Neural cell (in vitro differentiated cells): ENCODE measurements at regions not wholly inside any gene's neighbourhood (a gene's known extent, or its start where the extent isn't known, plus 50 kb on each side); places are given as distances from the start of the nearest gene placed in this dataset.

Experiments used
- H2AFZ ChIP-seq: fragments of 200-600, 300-800 bp; sonication (generic), shearing (Covaris generic); 2 replicates; pipeline ENCODE4 v1.6.0; 2014; ENCODE audit warnings: low read depth, mild to moderate bottlenecking, antibody characterized with exemption, low read length, moderate library complexity
- H3F3A ChIP-seq: fragments of 200-600 bp; shearing (Covaris generic); 2 replicates; pipeline ENCODE4 v1.6.1; 2016; ENCODE audit warnings: mild to moderate bottlenecking, moderate library complexity, mixed read lengths, antibody characterized with exemption, low read length; ENCODE audit not compliant: insufficient read depth, poor library complexity, severe bottlenecking
- H3K27ac ChIP-seq: fragments of 200-600, 300-800 bp; sonication (generic), shearing (Covaris generic); 2 replicates; pipeline ENCODE4 v1.5.1; 2014; ENCODE audit warnings: mild to moderate bottlenecking, low read length, moderate library complexity
- H3K27me3 ChIP-seq: fragments of 300-800, 200-600 bp; sonication (generic), shearing (Covaris generic); 2 replicates; pipeline ENCODE4 v1.6.0; 2014; ENCODE audit warnings: mild to moderate bottlenecking, low read depth, low read length, moderate library complexity; ENCODE audit not compliant: insufficient read depth
- H3K36me3 ChIP-seq: fragments of 300-800, 200-600 bp; sonication (generic), shearing (Covaris generic); 2 replicates; pipeline ENCODE4 v1.5.1; 2014; ENCODE audit warnings: mild to moderate bottlenecking, antibody characterized with exemption, low read length, moderate library complexity; ENCODE audit not compliant: insufficient read depth
- H3K4me2 ChIP-seq: fragments of 300-800, 200-600 bp; sonication (generic), shearing (Covaris generic); 2 replicates; pipeline ENCODE4 v1.6.0; 2014; ENCODE audit warnings: mild to moderate bottlenecking, low read length
- H3K4me3 ChIP-seq: fragments of 300-800, 200-600 bp; sonication (generic), shearing (Covaris generic); 2 replicates; pipeline ENCODE4 v1.5.1; 2014; ENCODE audit warnings: mild to moderate bottlenecking, low read length, moderate library complexity
- H3K79me2 ChIP-seq: fragments of 200-600 bp; shearing (Covaris generic); replicated peaks from 2 replicates; pipeline ENCODE4 v1.6.0; 2014; ENCODE audit warnings: mild to moderate bottlenecking, low read length, moderate library complexity; ENCODE audit not compliant: insufficient read depth
- H3K9ac ChIP-seq: fragments of 300-800, 200-600 bp; sonication (generic), shearing (Covaris generic); 2 replicates; pipeline ENCODE4 v1.6.1; 2016; ENCODE audit warnings: mild to moderate bottlenecking, low read length, mixed read lengths
- H3K9me2 ChIP-seq: fragments of 200-600 bp; shearing (Covaris generic); 2 replicates; pipeline ENCODE4 v1.6.1; 2016; ENCODE audit warnings: mild to moderate bottlenecking, low read length, mixed read lengths; ENCODE audit not compliant: insufficient read depth
- H3K9me3 ChIP-seq: fragments of 200-600, 300-800 bp; sonication (generic), shearing (Covaris generic); 2 replicates; pipeline ENCODE4 v1.6.1; 2016; ENCODE audit warnings: mild to moderate bottlenecking, mixed run types, low read length, moderate library complexity, mixed read lengths
- H4K20me1 ChIP-seq: fragments of 200-600 bp; shearing (Covaris generic); 2 replicates; pipeline ENCODE4 v1.6.1; 2016; ENCODE audit warnings: mild to moderate bottlenecking, mixed run types; ENCODE audit not compliant: insufficient read depth
- EP300 ChIP-seq: fragments of 450-650 bp; conservative IDR thresholded peaks from 2 replicates; pipeline ENCODE4 v1.6.1; 2014; ENCODE audit warnings: antibody characterized with exemption, mild to moderate bottlenecking, moderate library complexity; ENCODE audit not compliant: poor library complexity, severe bottlenecking
- EZH2 ChIP-seq: fragments of 200-600, 300-800 bp; shearing (Covaris generic), sonication (generic); IDR thresholded peaks from 2 replicates; pipeline ENCODE4 v1.6.1; 2014; ENCODE audit warnings: antibody characterized with exemption, low read length, borderline replicate concordance, mild to moderate bottlenecking; ENCODE audit not compliant: insufficient read depth, poor library complexity, severe bottlenecking
- MXI1 ChIP-seq: fragments of 450-650 bp; conservative IDR thresholded peaks from 2 replicates; pipeline ENCODE4 v1.6.1; 2014; ENCODE audit warnings: antibody characterized with exemption, mild to moderate bottlenecking; ENCODE audit not compliant: poor library complexity, severe bottlenecking
- POLR2AphosphoS5 ChIP-seq: IDR thresholded peaks from 2 replicates; pipeline ENCODE4 v1.6.1; 2012
- RAD21 ChIP-seq: fragments of 450-650 bp; conservative IDR thresholded peaks from 2 replicates; pipeline ENCODE4 v1.6.1; 2014; ENCODE audit warnings: antibody characterized with exemption, mild to moderate bottlenecking, moderate library complexity
- SMC3 ChIP-seq: fragments of 450-650 bp; conservative IDR thresholded peaks from 2 replicates; pipeline ENCODE4 v1.6.1; 2014; ENCODE audit warnings: antibody characterized with exemption, mild to moderate bottlenecking, moderate library complexity; ENCODE audit not compliant: poor library complexity
- TAF1 ChIP-seq: IDR thresholded peaks from 2 replicates; pipeline ENCODE4 v1.6.1; 2012; ENCODE audit warnings: low read depth
- TF ChIP-seq, protein P1 (sequence below): IDR thresholded peaks from 2 replicates; pipeline ENCODE4 v1.6.1; 2012; ENCODE audit warnings: borderline replicate concordance
- TF ChIP-seq, protein P2 (sequence below): fragments of 450-650 bp; IDR thresholded peaks from 2 replicates; pipeline ENCODE4 v1.5.1; 2014; ENCODE audit warnings: antibody characterized with exemption, mild to moderate bottlenecking, moderate library complexity; ENCODE audit not compliant: poor library complexity, severe bottlenecking

DNA sequence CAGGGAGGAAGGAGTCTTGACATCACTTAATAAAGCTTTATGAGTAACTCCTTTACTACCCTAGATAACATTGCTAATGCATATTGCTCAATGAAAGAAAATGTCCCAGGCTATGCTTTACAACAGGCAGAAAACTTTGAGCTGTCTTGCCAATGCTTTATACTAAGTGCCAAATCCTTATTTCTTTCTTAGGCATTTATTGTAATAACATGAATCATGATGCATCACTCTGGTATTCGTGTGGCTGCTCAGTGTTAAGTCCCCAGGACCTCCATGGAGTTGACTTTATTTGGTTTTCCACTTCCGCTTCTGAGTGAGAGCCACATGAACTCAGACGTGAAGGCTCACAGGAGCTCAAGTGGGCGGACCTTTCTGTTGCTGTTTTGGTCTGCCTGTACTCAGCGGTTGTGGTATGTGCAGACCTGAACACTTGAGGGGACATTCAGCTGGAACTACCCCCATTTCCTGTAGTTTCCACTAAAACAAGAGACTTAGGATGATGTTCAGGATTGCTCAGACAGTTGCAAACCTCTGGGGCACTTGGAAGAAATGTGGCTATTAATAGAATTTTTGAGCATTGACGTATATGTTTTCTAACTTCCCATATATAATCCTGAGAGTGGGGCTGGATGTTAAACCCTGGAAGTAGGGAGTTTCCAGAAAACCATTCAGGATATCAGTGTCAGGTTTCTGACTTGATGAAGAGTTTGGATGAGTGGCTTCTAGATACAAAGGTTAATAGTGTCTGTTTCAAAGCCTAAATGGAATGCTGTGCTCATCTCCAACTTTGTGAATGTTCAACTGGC is 258.6 kb downstream of the MSRB3 start:
- Histone ChIP-seq H3K79me2 (no peaks in the 10 kb centered on the region), H3K27me3 (no peaks in the 10 kb centered on the region), H3K9me3 (no peaks in the 10 kb centered on the region), H3F3A (no peaks in the 10 kb centered on the region), H3K27ac (no peak overlapping the region), H2AFZ (no peak overlapping the region), H3K4me3 (no peak overlapping the region), H3K4me2 (no peak overlapping the region), H3K9me2 (no peaks in the 10 kb centered on the region), H4K20me1 (no peaks in the 10 kb centered on the region), H3K36me3 (no peaks in the 10 kb centered on the region), H3K9ac (no peak overlapping the region)
- no peak for TF ChIP-seq EP300
- TF ChIP-seq, protein P1, sequence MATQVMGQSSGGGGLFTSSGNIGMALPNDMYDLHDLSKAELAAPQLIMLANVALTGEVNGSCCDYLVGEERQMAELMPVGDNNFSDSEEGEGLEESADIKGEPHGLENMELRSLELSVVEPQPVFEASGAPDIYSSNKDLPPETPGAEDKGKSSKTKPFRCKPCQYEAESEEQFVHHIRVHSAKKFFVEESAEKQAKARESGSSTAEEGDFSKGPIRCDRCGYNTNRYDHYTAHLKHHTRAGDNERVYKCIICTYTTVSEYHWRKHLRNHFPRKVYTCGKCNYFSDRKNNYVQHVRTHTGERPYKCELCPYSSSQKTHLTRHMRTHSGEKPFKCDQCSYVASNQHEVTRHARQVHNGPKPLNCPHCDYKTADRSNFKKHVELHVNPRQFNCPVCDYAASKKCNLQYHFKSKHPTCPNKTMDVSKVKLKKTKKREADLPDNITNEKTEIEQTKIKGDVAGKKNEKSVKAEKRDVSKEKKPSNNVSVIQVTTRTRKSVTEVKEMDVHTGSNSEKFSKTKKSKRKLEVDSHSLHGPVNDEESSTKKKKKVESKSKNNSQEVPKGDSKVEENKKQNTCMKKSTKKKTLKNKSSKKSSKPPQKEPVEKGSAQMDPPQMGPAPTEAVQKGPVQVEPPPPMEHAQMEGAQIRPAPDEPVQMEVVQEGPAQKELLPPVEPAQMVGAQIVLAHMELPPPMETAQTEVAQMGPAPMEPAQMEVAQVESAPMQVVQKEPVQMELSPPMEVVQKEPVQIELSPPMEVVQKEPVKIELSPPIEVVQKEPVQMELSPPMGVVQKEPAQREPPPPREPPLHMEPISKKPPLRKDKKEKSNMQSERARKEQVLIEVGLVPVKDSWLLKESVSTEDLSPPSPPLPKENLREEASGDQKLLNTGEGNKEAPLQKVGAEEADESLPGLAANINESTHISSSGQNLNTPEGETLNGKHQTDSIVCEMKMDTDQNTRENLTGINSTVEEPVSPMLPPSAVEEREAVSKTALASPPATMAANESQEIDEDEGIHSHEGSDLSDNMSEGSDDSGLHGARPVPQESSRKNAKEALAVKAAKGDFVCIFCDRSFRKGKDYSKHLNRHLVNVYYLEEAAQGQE: no peak
- TF ChIP-seq POLR2AphosphoS5: no peak
- TF ChIP-seq EZH2: no peak
- TF ChIP-seq TAF1: no peak
- TF ChIP-seq SMC3: no peak
- TF ChIP-seq MXI1: no peak
- TF ChIP-seq RAD21: no peak
- TF ChIP-seq, protein P2, sequence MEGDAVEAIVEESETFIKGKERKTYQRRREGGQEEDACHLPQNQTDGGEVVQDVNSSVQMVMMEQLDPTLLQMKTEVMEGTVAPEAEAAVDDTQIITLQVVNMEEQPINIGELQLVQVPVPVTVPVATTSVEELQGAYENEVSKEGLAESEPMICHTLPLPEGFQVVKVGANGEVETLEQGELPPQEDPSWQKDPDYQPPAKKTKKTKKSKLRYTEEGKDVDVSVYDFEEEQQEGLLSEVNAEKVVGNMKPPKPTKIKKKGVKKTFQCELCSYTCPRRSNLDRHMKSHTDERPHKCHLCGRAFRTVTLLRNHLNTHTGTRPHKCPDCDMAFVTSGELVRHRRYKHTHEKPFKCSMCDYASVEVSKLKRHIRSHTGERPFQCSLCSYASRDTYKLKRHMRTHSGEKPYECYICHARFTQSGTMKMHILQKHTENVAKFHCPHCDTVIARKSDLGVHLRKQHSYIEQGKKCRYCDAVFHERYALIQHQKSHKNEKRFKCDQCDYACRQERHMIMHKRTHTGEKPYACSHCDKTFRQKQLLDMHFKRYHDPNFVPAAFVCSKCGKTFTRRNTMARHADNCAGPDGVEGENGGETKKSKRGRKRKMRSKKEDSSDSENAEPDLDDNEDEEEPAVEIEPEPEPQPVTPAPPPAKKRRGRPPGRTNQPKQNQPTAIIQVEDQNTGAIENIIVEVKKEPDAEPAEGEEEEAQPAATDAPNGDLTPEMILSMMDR: no peak

GRCh38 chr12:65537978-65538377 is 259.5 kb downstream of the MSRB3 start:
- H3K36me3 ChIP-seq: no peaks in the 10 kb centered on the region
- no peak overlapping the region for H3K4me2 ChIP-seq
- H3K4me3 ChIP-seq: no peak overlapping the region
- H3K79me2 ChIP-seq: no peaks in the 10 kb centered on the region
- H3K27me3 ChIP-seq: no peaks in the 10 kb centered on the region
- H3K27ac ChIP-seq: no peak overlapping the region
- TF ChIP-seq RAD21: no peak
- H4K20me1 ChIP-seq: no peaks in the 10 kb centered on the region
- H2AFZ ChIP-seq: no peak overlapping the region
- H3K9me3 ChIP-seq: no peaks in the 10 kb centered on the region
- H3K9ac ChIP-seq: no peak overlapping the region
- H3F3A ChIP-seq: no peaks in the 10 kb centered on the region
- no peaks in the 10 kb centered on the region for H3K9me2 ChIP-seq
